Activated naive CD4-positive, alpha-beta T cell treated with anti-CD3 and anti-CD28 coated beads, Interleukin-2, amount 10 ng/mL, durations not matched to agents 7 days and 5 days (primary cell): ENCODE measurements at regions not wholly inside any gene's neighbourhood (a gene's known extent, or its start where the extent isn't known, plus 50 kb on each side); places are given as distances from the start of the nearest gene placed in this dataset.

ENCODE experiments used
- CTCF ChIA-PET: fragments of 350-600 bp; sonication (Branson Sonifier 250); formaldehyde crosslinking; loops from one replicate; lab custom pipeline; 2021; ENCODE audit warnings: antibody characterized with exemption; lab: Charles Lee
- DNase-seq: peaks from one replicate; pipeline ENCODE4 v3.0.0-alpha.2; 2020
- H3K27ac Mint-ChIP-seq: one replicate; pipeline ENCODE4 v1.8.0; 2021; ENCODE audit warnings: mild to moderate bottlenecking, moderate library complexity, mixed read lengths
- H3K27me3 Mint-ChIP-seq: one replicate; pipeline ENCODE4 v1.8.0; 2021; ENCODE audit warnings: mild to moderate bottlenecking, mixed read lengths
- H3K36me3 Mint-ChIP-seq: one replicate; pipeline ENCODE4 v1.8.0; 2021; ENCODE audit warnings: mixed read lengths
- H3K4me1 Mint-ChIP-seq: one replicate; pipeline ENCODE4 v1.8.0; 2021; ENCODE audit warnings: mixed read lengths
- H3K4me3 Mint-ChIP-seq: one replicate; pipeline ENCODE4 v1.8.0; 2021; ENCODE audit warnings: mild to moderate bottlenecking, moderate library complexity, mixed read lengths
- H3K9me3 Mint-ChIP-seq: one replicate; pipeline ENCODE4 v1.8.0; 2021; ENCODE audit warnings: mixed read lengths

GRCh38 chr5:163608621-163609020 lies 103.2 kb downstream of the MAT2B start:
- H3K36me3 Mint-ChIP-seq: no peaks in the 10 kb centered on the region
- H3K9me3 Mint-ChIP-seq: no peaks in the 10 kb centered on the region
- no peak overlapping the region for H3K4me3 Mint-ChIP-seq
- DNase-seq: no peak
- CTCF ChIA-PET: interaction anchor here (0.6 kb wide), 1 partner anchor 827 kb away, joined by 3 read pairs; no protein-coding TSS in a partner anchor
- no peaks in the 10 kb centered on the region for H3K27me3 Mint-ChIP-seq
- no peaks in the 10 kb centered on the region for H3K4me1 Mint-ChIP-seq
- H3K27ac Mint-ChIP-seq: no peak overlapping the region

- H3K27me3 Mint-ChIP-seq: no peaks in the 10 kb centered on the region
- no peak overlapping the region for H3K27ac Mint-ChIP-seq
- no peak overlapping the region for H3K4me3 Mint-ChIP-seq
- DNase-seq: no peak
- CTCF ChIA-PET: no interaction called here
- H3K4me1 Mint-ChIP-seq: no peaks in the 10 kb centered on the region
- H3K36me3 Mint-ChIP-seq: no peaks in the 10 kb centered on the region
- H3K9me3 Mint-ChIP-seq: no peaks in the 10 kb centered on the region
Observed at GRCh38 chr5:163609910-163610309, 104.5 kb downstream of the MAT2B start.

GRCh38 chr5:163612358-163613149 lies 107.1 kb downstream of the MAT2B start:
- Mint-ChIP-seq H3K9me3 (no peaks in the 10 kb centered on the region), H3K4me3 (no peak overlapping the region), H3K27ac (no peak overlapping the region), H3K4me1 (no peaks in the 10 kb centered on the region), H3K36me3 (no peaks in the 10 kb centered on the region), H3K27me3 (no peaks in the 10 kb centered on the region)
- CTCF ChIA-PET: no interaction called here
- DNase-seq: no peak

- no peak for DNase-seq
Observed at GRCh38 chr5:163613150-163613442, 107.7 kb downstream of the MAT2B start.

GRCh38 chr5:163614787-163615186 lies 109.4 kb downstream of the MAT2B start:
- Mint-ChIP-seq H3K9me3 (no peaks in the 10 kb centered on the region), H3K36me3 (no peaks in the 10 kb centered on the region), H3K4me1 (no peaks in the 10 kb centered on the region), H3K27me3 (no peaks in the 10 kb centered on the region), H3K27ac (no peak overlapping the region), H3K4me3 (no peak overlapping the region)
- CTCF ChIA-PET: no interaction called here
- DNase-seq: no peak

More at GRCh38 chr5:163613150-163613442, 107.7 kb downstream of the MAT2B start:
- no peak overlapping the region for H3K4me3 Mint-ChIP-seq
- no peaks in the 10 kb centered on the region for H3K9me3 Mint-ChIP-seq
- no peaks in the 10 kb centered on the region for H3K4me1 Mint-ChIP-seq
- H3K27me3 Mint-ChIP-seq: no peaks in the 10 kb centered on the region
- H3K27ac Mint-ChIP-seq: no peak overlapping the region
- no peaks in the 10 kb centered on the region for H3K36me3 Mint-ChIP-seq
- CTCF ChIA-PET: no interaction called here

GRCh38 chr5:163619273-163619934 lies 114.0 kb downstream of the MAT2B start:
- no peaks in the 10 kb centered on the region for H3K36me3 Mint-ChIP-seq
- H3K4me1 Mint-ChIP-seq: no peaks in the 10 kb centered on the region
- H3K9me3 Mint-ChIP-seq: no peaks in the 10 kb centered on the region
- CTCF ChIA-PET: no interaction called here
- no peak overlapping the region for H3K4me3 Mint-ChIP-seq
- no peaks in the 10 kb centered on the region for H3K27me3 Mint-ChIP-seq
- DNase-seq: no peak
- H3K27ac Mint-ChIP-seq: no peak overlapping the region

- CTCF ChIA-PET: no interaction called here
- H3K27me3 Mint-ChIP-seq: no peaks in the 10 kb centered on the region
- DNase-seq: no peak
- H3K27ac Mint-ChIP-seq: no peak overlapping the region
- H3K36me3 Mint-ChIP-seq: no peaks in the 10 kb centered on the region
- no peaks in the 10 kb centered on the region for H3K4me1 Mint-ChIP-seq
- H3K4me3 Mint-ChIP-seq: no peak overlapping the region
- no peaks in the 10 kb centered on the region for H3K9me3 Mint-ChIP-seq
Observed at GRCh38 chr5:163619951-163620350, 114.5 kb downstream of the MAT2B start.

- no peaks in the 10 kb centered on the region for H3K27me3 Mint-ChIP-seq
- H3K9me3 Mint-ChIP-seq: no peaks in the 10 kb centered on the region
- DNase-seq: no peak
- CTCF ChIA-PET: no interaction called here
- no peak overlapping the region for H3K27ac Mint-ChIP-seq
- H3K36me3 Mint-ChIP-seq: no peaks in the 10 kb centered on the region
- H3K4me1 Mint-ChIP-seq: no peaks in the 10 kb centered on the region
- no peak overlapping the region for H3K4me3 Mint-ChIP-seq
Observed at GRCh38 chr5:163622799-163623198, 117.4 kb downstream of the MAT2B start.

- H3K27me3 Mint-ChIP-seq: no peaks in the 10 kb centered on the region
- no peaks in the 10 kb centered on the region for H3K36me3 Mint-ChIP-seq
- H3K27ac Mint-ChIP-seq: no peak overlapping the region
- H3K4me3 Mint-ChIP-seq: no peak overlapping the region
- CTCF ChIA-PET: no interaction called here
- H3K9me3 Mint-ChIP-seq: no peaks in the 10 kb centered on the region
- no peak for DNase-seq
- no peaks in the 10 kb centered on the region for H3K4me1 Mint-ChIP-seq
Observed at GRCh38 chr5:163623524-163623923, 118.1 kb downstream of the MAT2B start.

GRCh38 chr5:163623986-163624385 lies 118.6 kb downstream of the MAT2B start:
- DNase-seq: no peak
- no peak overlapping the region for H3K27ac Mint-ChIP-seq
- no peaks in the 10 kb centered on the region for H3K4me1 Mint-ChIP-seq
- CTCF ChIA-PET: no interaction called here
- H3K4me3 Mint-ChIP-seq: no peak overlapping the region
- no peaks in the 10 kb centered on the region for H3K9me3 Mint-ChIP-seq
- no peaks in the 10 kb centered on the region for H3K27me3 Mint-ChIP-seq
- H3K36me3 Mint-ChIP-seq: no peaks in the 10 kb centered on the region

- no peaks in the 10 kb centered on the region for H3K27me3 Mint-ChIP-seq
- no peaks in the 10 kb centered on the region for H3K9me3 Mint-ChIP-seq
- no peaks in the 10 kb centered on the region for H3K36me3 Mint-ChIP-seq
- no peak for DNase-seq
- CTCF ChIA-PET: no interaction called here
- no peak overlapping the region for H3K4me3 Mint-ChIP-seq
- H3K27ac Mint-ChIP-seq: no peak overlapping the region
- H3K4me1 Mint-ChIP-seq: no peaks in the 10 kb centered on the region
Observed at GRCh38 chr5:163624431-163624830, 119.0 kb downstream of the MAT2B start.

GRCh38 chr5:163626904-163627434 lies 121.5 kb downstream of the MAT2B start:
- no peak overlapping the region for H3K4me3 Mint-ChIP-seq
- no peak for DNase-seq
- CTCF ChIA-PET: no interaction called here
- no peaks in the 10 kb centered on the region for H3K9me3 Mint-ChIP-seq
- no peaks in the 10 kb centered on the region for H3K36me3 Mint-ChIP-seq
- no peak overlapping the region for H3K27ac Mint-ChIP-seq
- H3K27me3 Mint-ChIP-seq: no peaks in the 10 kb centered on the region
- no peaks in the 10 kb centered on the region for H3K4me1 Mint-ChIP-seq

GRCh38 chr5:163631856-163632255 lies 126.4 kb downstream of the MAT2B start:
- H3K4me3 Mint-ChIP-seq: no peak overlapping the region
- no peaks in the 10 kb centered on the region for H3K36me3 Mint-ChIP-seq
- CTCF ChIA-PET: no interaction called here
- no peaks in the 10 kb centered on the region for H3K4me1 Mint-ChIP-seq
- no peaks in the 10 kb centered on the region for H3K27me3 Mint-ChIP-seq
- DNase-seq: no peak
- no peak overlapping the region for H3K27ac Mint-ChIP-seq
- H3K9me3 Mint-ChIP-seq: no peaks in the 10 kb centered on the region

GRCh38 chr5:163633926-163634460 lies 128.6 kb downstream of the MAT2B start:
- Mint-ChIP-seq H3K27me3 (no peaks in the 10 kb centered on the region), H3K27ac (no peak overlapping the region), H3K4me3 (no peak overlapping the region), H3K4me1 (no peaks in the 10 kb centered on the region), H3K9me3 (no peaks in the 10 kb centered on the region), H3K36me3 (no peaks in the 10 kb centered on the region)
- DNase-seq: no peak
- CTCF ChIA-PET: no interaction called here

GRCh38 chr5:163635631-163636030 lies 130.2 kb downstream of the MAT2B start:
- CTCF ChIA-PET: no interaction called here
- Mint-ChIP-seq H3K27me3 (no peaks in the 10 kb centered on the region), H3K36me3 (no peaks in the 10 kb centered on the region), H3K4me1 (no peaks in the 10 kb centered on the region), H3K9me3 (no peaks in the 10 kb centered on the region), H3K4me3 (no peak overlapping the region), H3K27ac (no peak overlapping the region)
- DNase-seq: no peak
